Progenitor cell of endocrine pancreas (in vitro differentiated cells): ENCODE measurements at regions not wholly inside any gene's neighbourhood (a gene's known extent, or its start where the extent isn't known, plus 50 kb on each side); places are given as distances from the start of the nearest gene placed in this dataset.
A peak's percentile ranks its signal among the peaks of the same experiment; 100 is the strongest.

ENCODE experiments used
- DNase-seq: peaks from one replicate; pipeline ENCODE4 v3.0.0; 2021; ENCODE audit warnings: low spot score; ENCODE audit not compliant: unreplicated experiment
- H3K27ac Mint-ChIP-seq: 2 replicates; pipeline ENCODE4 v1.8.0; 2021; ENCODE audit warnings: mild to moderate bottlenecking, moderate library complexity, mixed read lengths
- H3K27me3 Mint-ChIP-seq: 2 replicates; pipeline ENCODE4 v1.8.0; 2021; ENCODE audit warnings: mixed read lengths
- H3K36me3 Mint-ChIP-seq: 2 replicates; pipeline ENCODE4 v1.8.0; 2022; ENCODE audit warnings: mixed read lengths; ENCODE audit not compliant: insufficient read depth
- H3K4me1 Mint-ChIP-seq: 2 replicates; pipeline ENCODE4 v1.8.0; 2021; ENCODE audit warnings: low read depth, mixed read lengths
- H3K4me3 Mint-ChIP-seq: 2 replicates; pipeline ENCODE4 v1.8.0; 2021; ENCODE audit warnings: low read depth, mild to moderate bottlenecking, moderate library complexity, mixed read lengths
- H3K9me3 Mint-ChIP-seq: 2 replicates; pipeline ENCODE4 v1.8.0; 2021; ENCODE audit warnings: low read depth, mixed read lengths
- TF ChIP-seq, protein P1 (sequence below): fragments of 200-600 bp; sonication (generic); IDR thresholded peaks from one replicate; pipeline ENCODE4 v1.5.0; 2021; ENCODE audit warnings: antibody characterized with exemption, mild to moderate bottlenecking; ENCODE audit not compliant: unreplicated experiment

DNA sequence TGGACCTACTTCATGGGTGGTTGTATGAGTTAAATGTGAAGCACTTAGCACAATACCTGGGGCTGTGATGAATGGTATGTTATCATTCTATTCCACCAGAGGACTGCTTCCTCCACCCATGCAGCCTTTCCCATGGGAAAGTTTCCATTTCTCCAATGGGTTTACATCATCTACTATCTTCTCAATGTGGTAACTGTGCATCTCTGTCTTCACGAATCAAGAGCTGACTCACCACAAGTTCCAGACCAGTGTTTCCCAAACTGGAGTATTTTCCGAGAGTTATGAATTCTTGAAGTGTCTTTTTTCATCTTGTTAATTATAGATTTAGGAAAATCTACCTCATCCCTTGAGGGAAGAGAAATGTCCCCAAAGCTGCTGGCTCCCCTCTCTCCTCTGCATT, 182.8 kb downstream of the UNC5CL start:
- no peaks in the 10 kb centered on the region for H3K27me3 Mint-ChIP-seq
- TF ChIP-seq, protein P1, sequence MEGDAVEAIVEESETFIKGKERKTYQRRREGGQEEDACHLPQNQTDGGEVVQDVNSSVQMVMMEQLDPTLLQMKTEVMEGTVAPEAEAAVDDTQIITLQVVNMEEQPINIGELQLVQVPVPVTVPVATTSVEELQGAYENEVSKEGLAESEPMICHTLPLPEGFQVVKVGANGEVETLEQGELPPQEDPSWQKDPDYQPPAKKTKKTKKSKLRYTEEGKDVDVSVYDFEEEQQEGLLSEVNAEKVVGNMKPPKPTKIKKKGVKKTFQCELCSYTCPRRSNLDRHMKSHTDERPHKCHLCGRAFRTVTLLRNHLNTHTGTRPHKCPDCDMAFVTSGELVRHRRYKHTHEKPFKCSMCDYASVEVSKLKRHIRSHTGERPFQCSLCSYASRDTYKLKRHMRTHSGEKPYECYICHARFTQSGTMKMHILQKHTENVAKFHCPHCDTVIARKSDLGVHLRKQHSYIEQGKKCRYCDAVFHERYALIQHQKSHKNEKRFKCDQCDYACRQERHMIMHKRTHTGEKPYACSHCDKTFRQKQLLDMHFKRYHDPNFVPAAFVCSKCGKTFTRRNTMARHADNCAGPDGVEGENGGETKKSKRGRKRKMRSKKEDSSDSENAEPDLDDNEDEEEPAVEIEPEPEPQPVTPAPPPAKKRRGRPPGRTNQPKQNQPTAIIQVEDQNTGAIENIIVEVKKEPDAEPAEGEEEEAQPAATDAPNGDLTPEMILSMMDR = no peak
- no peak for DNase-seq
- no peak overlapping the region for H3K27ac Mint-ChIP-seq
- H3K4me3 Mint-ChIP-seq = no peak overlapping the region
- no peaks in the 10 kb centered on the region for H3K4me1 Mint-ChIP-seq
- peaks cover 6% of the 10 kb centered on the region for H3K9me3 Mint-ChIP-seq
- H3K36me3 Mint-ChIP-seq = peaks cover 2% of the 10 kb centered on the region

DNA sequence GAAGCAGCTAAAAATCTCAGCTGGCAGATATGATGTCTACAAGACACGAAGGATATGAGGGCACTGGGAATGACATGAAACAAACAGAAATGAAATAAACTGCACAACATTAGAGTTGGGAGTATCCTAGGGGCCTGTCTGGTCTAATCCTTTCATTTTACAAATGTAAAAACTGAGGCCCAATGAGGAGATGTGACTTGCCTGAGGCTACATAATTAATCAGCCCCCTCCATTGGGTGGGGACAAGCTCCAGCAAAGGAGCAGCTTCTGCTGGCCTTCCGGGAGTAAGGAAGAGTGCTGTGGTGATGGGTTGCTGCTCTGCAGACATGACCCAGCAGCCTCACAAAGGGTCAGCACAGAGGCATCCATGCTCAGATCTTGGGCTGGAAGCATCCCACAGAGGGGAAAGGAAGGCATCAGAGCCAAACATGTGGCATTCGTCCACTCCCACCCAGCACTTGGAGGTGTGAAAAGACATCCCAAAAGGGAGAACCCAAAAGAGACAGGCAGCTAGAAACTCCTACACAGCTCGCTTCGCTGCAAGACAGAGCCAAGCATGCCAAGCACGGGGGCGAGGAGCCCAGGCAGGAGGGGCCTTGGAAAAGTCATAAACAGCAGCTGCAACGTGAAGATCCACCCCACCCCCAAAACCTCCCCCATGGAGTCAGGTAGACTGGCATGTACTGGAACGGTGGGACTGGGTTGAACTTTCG, 183.7 kb downstream of the UNC5CL start:
- H3K36me3 Mint-ChIP-seq = peaks cover 2% of the 10 kb centered on the region
- TF ChIP-seq, protein P1 = no peak
- peaks cover 6% of the 10 kb centered on the region for H3K9me3 Mint-ChIP-seq
- no peaks in the 10 kb centered on the region for H3K4me1 Mint-ChIP-seq
- DNase-seq = no peak
- H3K27ac Mint-ChIP-seq = no peak overlapping the region
- no peak overlapping the region for H3K4me3 Mint-ChIP-seq
- no peaks in the 10 kb centered on the region for H3K27me3 Mint-ChIP-seq

DNA sequence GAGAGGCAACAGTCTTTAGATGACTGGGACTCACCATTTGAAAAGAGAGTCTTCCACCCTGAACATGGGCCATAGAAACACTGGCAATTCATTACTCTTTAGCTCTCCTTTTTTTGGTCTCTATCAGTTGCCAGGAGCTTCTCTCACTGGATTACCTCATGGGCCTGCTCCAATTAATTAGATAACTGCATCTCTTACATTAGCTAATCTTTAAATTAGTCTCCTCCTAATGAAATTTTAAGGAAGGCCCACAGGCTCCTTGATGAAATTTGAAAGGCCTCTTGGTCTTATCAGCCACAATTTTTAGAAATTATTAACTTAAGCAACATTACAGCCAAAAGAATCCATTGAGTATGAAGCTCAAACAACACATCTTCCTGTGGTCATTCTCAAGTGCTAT, 184.4 kb downstream of the UNC5CL start:
- TF ChIP-seq, protein P1 = no peak
- Mint-ChIP-seq H3K27me3 (no peaks in the 10 kb centered on the region), H3K4me1 (no peaks in the 10 kb centered on the region), H3K9me3 (peaks cover 6% of the 10 kb centered on the region), H3K36me3 (peaks cover 2% of the 10 kb centered on the region), H3K4me3 (no peak overlapping the region), H3K27ac (no peak overlapping the region)
- DNase-seq = no peak

- Mint-ChIP-seq H3K4me1 (no peaks in the 10 kb centered on the region), H3K9me3 (no peaks in the 10 kb centered on the region), H3K36me3 (no peaks in the 10 kb centered on the region), H3K27ac (no peak overlapping the region), H3K4me3 (no peak overlapping the region), H3K27me3 (peaks cover 3% of the 10 kb centered on the region)
- no peak for DNase-seq
- TF ChIP-seq, protein P1 = peak; percentile 47
Measured at GRCh38 chr6:40852779-40853373, 186.1 kb downstream of the UNC5CL start.

- Mint-ChIP-seq H3K9me3 (no peaks in the 10 kb centered on the region), H3K4me1 (no peaks in the 10 kb centered on the region), H3K27ac (no peak overlapping the region), H3K36me3 (no peaks in the 10 kb centered on the region), H3K4me3 (no peak overlapping the region), H3K27me3 (peaks cover 8% of the 10 kb centered on the region)
- TF ChIP-seq, protein P1 = no peak
- DNase-seq = no peak
Measured at GRCh38 chr6:40849546-40849945, 189.5 kb downstream of the UNC5CL start.
